ENCODE measurements at regions not wholly inside any gene's neighbourhood (a gene's known extent, or its start where the extent isn't known, plus 50 kb on each side); places are given as distances from the start of the nearest gene placed in this dataset.
"Not testable (repeated sequence)": the region's sequence is repeated elsewhere in the genome, so short reads cannot be mapped to it uniquely, and the experiment has no call there.

DNA sequence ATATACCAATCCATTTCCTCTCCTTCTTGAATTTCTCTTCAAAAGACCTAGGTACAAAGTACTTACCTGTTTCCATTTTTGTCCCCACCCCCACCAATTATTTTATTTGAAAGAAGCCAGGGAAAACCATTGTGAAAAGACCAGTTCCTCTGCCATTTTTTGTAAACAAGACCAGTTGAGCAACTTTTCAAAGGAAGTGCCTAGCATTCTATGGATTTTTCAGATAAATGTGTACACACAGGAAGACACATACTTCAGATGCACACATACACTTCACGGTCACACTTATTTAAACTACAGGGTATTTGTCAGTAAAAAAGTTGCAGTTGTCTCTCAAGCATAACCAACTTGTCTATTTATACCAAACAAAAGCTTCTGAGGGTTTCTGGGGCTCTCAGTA lies 587.2 kb upstream of the KLHL4 start:
- TF ChIP-seq CTCF (IDR thresholded peaks at IDR 0.05): no peak
- Mint-ChIP-seq H3K27me3 (ENCODE audit: insufficient read depth) (no peaks in the 10 kb centered on the region), H3K4me3 (no peak overlapping the region), H3K9me3 (peaks cover 4% of the 10 kb centered on the region), H3K27ac (no peak overlapping the region), H3K36me3 (ENCODE audit: low read depth) (no peaks in the 10 kb centered on the region), H3K4me1 (ENCODE audit: low read depth) (no peaks in the 10 kb centered on the region)
- DNase-seq: no peak

GRCh38 chrX:86935988-86936387 lies 581.6 kb upstream of the KLHL4 start:
- no peak for DNase-seq
- no peak for TF ChIP-seq CTCF (IDR thresholded peaks at IDR 0.05)
- no peaks in the 10 kb centered on the region for H3K36me3 Mint-ChIP-seq (ENCODE audit: low read depth)
- H3K4me3 Mint-ChIP-seq: no peak overlapping the region
- H3K27ac Mint-ChIP-seq: no peak overlapping the region
- no peaks in the 10 kb centered on the region for H3K27me3 Mint-ChIP-seq (ENCODE audit: insufficient read depth)
- H3K4me1 Mint-ChIP-seq (ENCODE audit: low read depth): no peaks in the 10 kb centered on the region
- peaks cover 4% of the 10 kb centered on the region for H3K9me3 Mint-ChIP-seq

DNA sequence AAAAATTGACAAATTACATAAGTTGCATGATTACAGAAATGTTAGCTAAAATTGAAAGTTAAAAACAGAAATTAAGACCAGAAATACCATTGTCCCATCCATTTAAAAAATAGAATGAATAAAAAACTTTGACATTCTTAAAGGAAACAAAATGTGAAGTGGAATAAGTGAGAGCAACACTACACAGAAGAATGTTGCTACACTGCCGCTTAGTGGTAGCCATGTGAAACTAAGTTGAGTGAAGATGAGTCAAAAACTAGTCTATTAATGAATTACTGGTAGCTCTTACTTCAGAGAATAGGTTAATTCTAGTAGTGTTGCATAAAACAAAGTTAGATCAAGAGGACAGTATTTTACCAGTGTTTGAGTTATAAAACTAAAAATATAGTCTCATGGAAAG lies 571.0 kb upstream of the KLHL4 start:
- H3K27me3 Mint-ChIP-seq (ENCODE audit: insufficient read depth): no peaks in the 10 kb centered on the region
- no peaks in the 10 kb centered on the region for H3K4me1 Mint-ChIP-seq (ENCODE audit: low read depth)
- no peak overlapping the region for H3K4me3 Mint-ChIP-seq
- no peaks in the 10 kb centered on the region for H3K36me3 Mint-ChIP-seq (ENCODE audit: low read depth)
- 0 out of 2 replicates have a peak, but pooled peaks cover 4% of the 10 kb centered on the region for H3K9me3 Mint-ChIP-seq
- DNase-seq: no peak
- no peak overlapping the region for H3K27ac Mint-ChIP-seq
- peak; percentile 59; the same call in 1 of the 2 replicates for TF ChIP-seq CTCF (IDR thresholded peaks at IDR 0.05)

DNA sequence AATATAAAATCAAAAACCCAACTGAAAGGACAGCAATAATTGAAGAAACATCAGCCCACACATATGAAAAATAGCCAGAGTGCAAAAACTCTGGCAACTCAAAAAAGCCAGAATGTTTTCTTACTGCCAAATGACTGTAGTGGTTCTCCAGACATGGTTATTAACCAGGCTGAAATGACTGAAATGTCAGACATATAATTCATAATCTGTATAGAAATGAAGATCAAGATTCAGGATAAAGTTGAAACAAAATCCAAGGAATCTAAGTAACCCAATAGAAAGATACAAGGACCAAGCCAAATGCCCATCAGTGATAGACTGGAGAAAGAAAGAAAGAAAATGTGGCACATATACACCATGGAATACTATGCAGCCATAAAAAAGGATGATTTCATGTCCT lies 553.3 kb upstream of the KLHL4 start:
- no peak for DNase-seq
- Mint-ChIP-seq H3K27me3 (ENCODE audit: insufficient read depth) (no peaks in the 10 kb centered on the region), H3K27ac (no peak overlapping the region), H3K4me1 (ENCODE audit: low read depth) (no peaks in the 10 kb centered on the region), H3K36me3 (ENCODE audit: low read depth) (no peaks in the 10 kb centered on the region), H3K9me3 (peaks cover 23% of the 10 kb centered on the region), H3K4me3 (no peak overlapping the region)
- TF ChIP-seq CTCF (IDR thresholded peaks at IDR 0.05): no peak

- Mint-ChIP-seq H3K27me3 (ENCODE audit: insufficient read depth) (peaks cover 1% of the 10 kb centered on the region), H3K4me1 (ENCODE audit: low read depth) (no peaks in the 10 kb centered on the region), H3K4me3 (no peak overlapping the region), H3K36me3 (ENCODE audit: low read depth) (no peaks in the 10 kb centered on the region), H3K27ac (no peak overlapping the region), H3K9me3 (peaks cover 14% of the 10 kb centered on the region)
- TF ChIP-seq CTCF (IDR thresholded peaks at IDR 0.05): no peak
- DNase-seq: no peak
Measured at GRCh38 chrX:86981326-86981879, 536.2 kb upstream of the KLHL4 start.

DNA sequence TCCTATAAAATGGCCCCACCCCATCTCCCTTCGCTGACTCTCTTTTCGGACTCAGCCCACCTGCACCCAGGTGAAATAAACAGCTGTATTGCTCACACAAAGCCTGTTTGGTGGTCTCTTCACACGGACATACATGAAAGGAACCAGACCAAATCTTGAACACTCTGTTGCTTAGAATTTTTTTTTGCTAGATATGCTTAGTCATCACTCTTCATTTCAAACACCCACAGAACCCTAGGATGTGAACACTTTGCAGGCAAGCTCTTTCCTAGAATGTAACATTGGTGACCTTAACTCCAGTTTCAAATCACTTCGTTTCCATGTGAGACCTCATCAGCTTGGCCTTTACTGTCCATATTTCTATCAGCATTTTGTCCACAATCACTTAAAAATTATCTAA lies 530.3 kb upstream of the KLHL4 start:
- H3K27me3 Mint-ChIP-seq (ENCODE audit: insufficient read depth); H3K27ac Mint-ChIP-seq; H3K4me3 Mint-ChIP-seq; H3K36me3 Mint-ChIP-seq (ENCODE audit: low read depth); H3K4me1 Mint-ChIP-seq (ENCODE audit: low read depth); DNase-seq: not testable (repeated sequence)
- H3K9me3 Mint-ChIP-seq: peaks cover 14% of the 10 kb centered on the region
